PC-9 (cell line): ENCODE measurements at regions not wholly inside any gene's neighbourhood (a gene's known extent, or its start where the extent isn't known, plus 50 kb on each side); places are given as distances from the start of the nearest gene placed in this dataset.

Experiments
- BruUV-seq: library from RNA; stranded (reverse); fragments of 400-500 nt; replicated peaks from 2 replicates; lab custom pipeline; 2021; lab: Mats Ljungman, UMichigan
- CTCF ChIA-PET: fragments of 300-600 bp; sonication (Branson Sonifier 250); formaldehyde crosslinking; loops from one replicate; lab custom pipeline; 2022; ENCODE audit warnings: antibody characterized with exemption; lab: Charles Lee
- POLR2A ChIA-PET: fragments of 300-600 bp; sonication (Branson Sonifier 250); formaldehyde crosslinking; loops from one replicate; lab custom pipeline; 2022; ENCODE audit warnings: antibody characterized with exemption; ENCODE audit not compliant: unreplicated experiment; lab: Charles Lee
- DNase-seq, 2 experiments: peaks; one replicate each; pipeline versions ENCODE4 v3.0.0 to v3.0.0-alpha.2; 2015 to 2022; ENCODE audit warnings: mixed read lengths in 1 of 2
- H2AFZ ChIP-seq: fragments of 200-600 bp; sonication (generic); 2 replicates; pipeline ENCODE4 v1.8.1; 2017; ENCODE audit warnings: antibody characterized with exemption
- H3F3A ChIP-seq: fragments of 200-600 bp; sonication (generic); 2 replicates; pipeline ENCODE4 v1.8.1; 2017; ENCODE audit warnings: antibody characterized with exemption, mild to moderate bottlenecking, low read depth; ENCODE audit not compliant: insufficient read depth
- H3K27ac ChIP-seq: fragments of 200-600 bp; sonication (generic); 2 replicates; pipeline ENCODE4 v1.6.1; 2016; ENCODE audit warnings: mixed run types
- H3K27me3 ChIP-seq: fragments of 200-600 bp; sonication (generic); 2 replicates; pipeline ENCODE4 v1.6.1; 2016; ENCODE audit warnings: low read depth, mixed run types; ENCODE audit not compliant: insufficient read depth
- H3K36me3 ChIP-seq: fragments of 200-600 bp; sonication (generic); 2 replicates; pipeline ENCODE4 v1.6.1; 2016; ENCODE audit warnings: low read depth, mixed run types
- H3K4me1 ChIP-seq: fragments of 200-600 bp; sonication (generic); replicated peaks from 2 replicates; pipeline ENCODE4 v1.6.1; 2016; ENCODE audit warnings: mixed run types; ENCODE audit not compliant: insufficient read depth
- H3K4me2 ChIP-seq: fragments of 200-600 bp; sonication (generic); 2 replicates; pipeline ENCODE4 v1.6.1; 2017; ENCODE audit warnings: mixed run types
- H3K4me3 ChIP-seq: fragments of 200-600 bp; sonication (generic); 2 replicates; pipeline ENCODE4 v1.6.1; 2016; ENCODE audit warnings: mixed run types
- H3K79me2 ChIP-seq: fragments of 200-600 bp; sonication (generic); 2 replicates; pipeline ENCODE4 v1.6.1; 2017; ENCODE audit warnings: low read depth, mixed run types
- H3K9me2 ChIP-seq: fragments of 200-600 bp; sonication (generic); 2 replicates; pipeline ENCODE4 v1.8.1; 2017; ENCODE audit warnings: mild to moderate bottlenecking; ENCODE audit not compliant: insufficient read depth
- H3K9me3 ChIP-seq: fragments of 200-600 bp; sonication (generic); 2 replicates; pipeline ENCODE4 v1.8.1; 2016; ENCODE audit warnings: low read depth; ENCODE audit not compliant: insufficient read depth
- H4K20me1 ChIP-seq: fragments of 200-600 bp; sonication (generic); 2 replicates; pipeline ENCODE4 v1.8.1; 2017; ENCODE audit not compliant: insufficient read depth
- CTCF ChIP-seq: fragments of 200-600 bp; sonication (generic); conservative IDR thresholded peaks from 2 replicates; pipeline ENCODE4 v1.6.1; 2017; ENCODE audit warnings: mixed run types, antibody characterized with exemption, mild to moderate bottlenecking, moderate library complexity
- EZH2 ChIP-seq: fragments of 200-600 bp; sonication (generic); IDR thresholded peaks from 2 replicates; pipeline ENCODE4 v1.8.0; 2017; ENCODE audit warnings: antibody characterized with exemption, low read depth
- intact Hi-C: fragments of 100-400 bp; cut with micrococcal nuclease; formaldehyde crosslinking; loops from one replicate; pipeline ENCODE4 v1.10.0; 2022; ENCODE audit not compliant: unreplicated experiment

- Histone ChIP-seq H3F3A (no peaks in the 10 kb centered on the region), H3K79me2 (no peaks in the 10 kb centered on the region), H3K36me3 (no peaks in the 10 kb centered on the region), H2AFZ (no peak overlapping the region), H3K9me3 (no peaks in the 10 kb centered on the region), H3K4me3 (no peak overlapping the region), H3K4me1 (no peaks in the 10 kb centered on the region), H3K27ac (no peak overlapping the region), H3K4me2 (no peak overlapping the region), H4K20me1 (no peaks in the 10 kb centered on the region), H3K9me2 (no peaks in the 10 kb centered on the region), H3K27me3 (no peaks in the 10 kb centered on the region)
- no TSS peak for BruUV-seq
- ChIA-PET POLR2A (no interaction called here), CTCF (no interaction called here)
- intact Hi-C loops = no loop called here
- no peak for DNase-seq
- TF ChIP-seq EZH2 (no peak), CTCF (no peak)
Observed at GRCh38 chr10:58932126-58932525, 244.3 kb upstream of the PHYHIPL start.

- intact Hi-C loops = no loop called here
- Histone ChIP-seq H4K20me1 (no peaks in the 10 kb centered on the region), H3K4me3 (no peak overlapping the region), H3K4me1 (no peaks in the 10 kb centered on the region), H3K4me2 (no peak overlapping the region), H3K79me2 (no peaks in the 10 kb centered on the region), H3K9me2 (no peaks in the 10 kb centered on the region), H3K27ac (no peak overlapping the region), H3K27me3 (no peaks in the 10 kb centered on the region), H2AFZ (no peak overlapping the region), H3K36me3 (no peaks in the 10 kb centered on the region), H3F3A (no peaks in the 10 kb centered on the region), H3K9me3 (no peaks in the 10 kb centered on the region)
- DNase-seq = no peak
- TF ChIP-seq EZH2 (no peak), CTCF (no peak)
- ChIA-PET CTCF (no interaction called here), POLR2A (no interaction called here)
- BruUV-seq = no TSS peak
Observed at GRCh38 chr10:58932577-58933314, 243.7 kb upstream of the PHYHIPL start.

GRCh38 chr10:58936364-58936763 is 240.1 kb upstream of the PHYHIPL start:
- H3K4me2 ChIP-seq = no peak overlapping the region
- ChIA-PET CTCF (no interaction called here), POLR2A (no interaction called here)
- no peaks in the 10 kb centered on the region for H3K4me1 ChIP-seq
- H3F3A ChIP-seq = no peaks in the 10 kb centered on the region
- no TSS peak for BruUV-seq
- H3K27ac ChIP-seq = no peak overlapping the region
- no peak overlapping the region for H3K4me3 ChIP-seq
- no peaks in the 10 kb centered on the region for H3K36me3 ChIP-seq
- H4K20me1 ChIP-seq = no peaks in the 10 kb centered on the region
- no peaks in the 10 kb centered on the region for H3K79me2 ChIP-seq
- no peak overlapping the region for H2AFZ ChIP-seq
- no peaks in the 10 kb centered on the region for H3K9me3 ChIP-seq
- H3K9me2 ChIP-seq = no peaks in the 10 kb centered on the region
- DNase-seq = no peak
- intact Hi-C loops = no loop called here
- no peaks in the 10 kb centered on the region for H3K27me3 ChIP-seq
- TF ChIP-seq EZH2 (no peak), CTCF (no peak)
